SK-N-SH (cell line): ENCODE measurements at regions not wholly inside any gene's neighbourhood (a gene's known extent, or its start where the extent isn't known, plus 50 kb on each side); places are given as distances from the start of the nearest gene placed in this dataset.

ENCODE experiments used
- CTCF ChIA-PET: fragments of 300-600, 350-600 bp; formaldehyde crosslinking; extraction: SDS; loops from one replicate; lab custom pipeline; 2021; lab: Yijun Ruan, JAX
- POLR2A ChIA-PET: fragments of 350-600 bp; sonication (Branson Sonifier 250); formaldehyde crosslinking; extraction: SDS; loops from one replicate; lab custom pipeline; 2020; ENCODE audit warnings: antibody characterized with exemption, inconsistent platforms; lab: Yijun Ruan, JAX
- DNase-seq: peaks from one replicate; pipeline ENCODE4 v3.0.0; 2012
- H2AFZ ChIP-seq: fragments of 200-600 bp; sonication (generic); 2 replicates; pipeline ENCODE4 v1.8.1; 2016; ENCODE audit warnings: antibody characterized with exemption, mild to moderate bottlenecking, low read depth
- H3F3A ChIP-seq: fragments of 200-600 bp; sonication (generic); replicated peaks from 2 replicates; pipeline ENCODE3; 2016; ENCODE audit warnings: antibody characterized with exemption, mild to moderate bottlenecking; ENCODE audit not compliant: insufficient read depth
- H3K27ac ChIP-seq, 2 experiments: fragments of 200-500 bp in 1 of 2; fragments of 200-600 bp in 1 of 2; sonication (Bioruptor generic) in 1 of 2; sonication (generic), shearing (Covaris generic) in 1 of 2; 2 replicates each; pipeline versions ENCODE4 v1.5.1 to v1.6.1; 2014 to 2016; ENCODE audit warnings: low read depth in 2 of 2, inconsistent platforms in 1 of 2, low read length in 1 of 2, mild to moderate bottlenecking in 1 of 2, mixed read lengths in 1 of 2
- H3K27me3 ChIP-seq: fragments of 200-600 bp; sonication (generic), shearing (Covaris generic); 2 replicates; pipeline ENCODE4 v1.6.1; 2016; ENCODE audit warnings: mixed run types; ENCODE audit not compliant: insufficient read depth
- H3K36me3 ChIP-seq, 2 experiments: fragments of 200-500 bp in 1 of 2; fragments of 200-600 bp in 1 of 2; sonication (Bioruptor generic) in 1 of 2; sonication (generic) in 1 of 2; replicated peaks in 1 of 2; 2 replicates each; pipeline versions ENCODE3 to v1.5.1; 2014 to 2016; ENCODE audit warnings: low read length in 1 of 2, mild to moderate bottlenecking in 1 of 2; ENCODE audit not compliant: insufficient read depth in 2 of 2, control insufficient read depth in 1 of 2
- H3K4me1 ChIP-seq, 2 experiments: fragments of 200-500 bp in 1 of 2; fragments of 200-600 bp in 1 of 2; sonication (Bioruptor generic) in 1 of 2; sonication (generic), shearing (Covaris generic) in 1 of 2; 2 replicates each; pipeline versions ENCODE4 v1.5.1 to v1.6.1; 2014 to 2016; ENCODE audit warnings: low read depth in 1 of 2, low read length in 1 of 2, mixed run types in 1 of 2; ENCODE audit not compliant: insufficient read depth in 2 of 2, control insufficient read depth in 1 of 2
- H3K4me2 ChIP-seq: fragments of 200-600 bp; sonication (generic), shearing (Covaris generic); 2 replicates; pipeline ENCODE4 v1.6.1; 2017; ENCODE audit warnings: mixed run types
- H3K4me3 ChIP-seq, 2 experiments: fragments of 200-500 bp in 1 of 2; fragments of 200-600 bp in 1 of 2; sonication (Bioruptor generic) in 1 of 2; sonication (generic), shearing (Covaris generic) in 1 of 2; 2 replicates each; pipeline versions ENCODE4 v1.5.1 to v1.8.1; 2014 to 2016; ENCODE audit warnings: low read depth in 2 of 2, inconsistent platforms in 1 of 2, low read length in 1 of 2, mild to moderate bottlenecking in 1 of 2, mixed read lengths in 1 of 2, moderate library complexity in 1 of 2
- H3K79me2 ChIP-seq: fragments of 200-600 bp; sonication (generic); 2 replicates; pipeline ENCODE4 v1.8.1; 2017; ENCODE audit warnings: mild to moderate bottlenecking; ENCODE audit not compliant: insufficient read depth
- H3K9ac ChIP-seq: fragments of 200-600 bp; sonication (generic); 2 replicates; pipeline ENCODE4 v1.6.1; 2017; ENCODE audit warnings: mixed run types
- H3K9me2 ChIP-seq: fragments of 200-600 bp; sonication (generic); 2 replicates; pipeline ENCODE4 v1.6.1; 2017; ENCODE audit warnings: mixed run types
- H3K9me3 ChIP-seq: fragments of 200-600 bp; sonication (generic); 2 replicates; pipeline ENCODE4 v1.6.1; 2017; ENCODE audit warnings: mixed run types, mild to moderate bottlenecking, moderate library complexity
- H4K20me1 ChIP-seq: fragments of 200-600 bp; sonication (generic); 2 replicates; pipeline ENCODE4 v1.6.1; 2017; ENCODE audit warnings: mild to moderate bottlenecking, mixed run types; ENCODE audit not compliant: insufficient read depth
- EP300 ChIP-seq, 2 experiments: IDR thresholded peaks; 2 replicates each; pipeline versions ENCODE4 v1.4.0 to v1.6.1; 2012; ENCODE audit warnings: borderline replicate concordance in 1 of 2, low read depth in 1 of 2, low read length in 1 of 2
- EZH2phosphoT487 ChIP-seq: fragments of 200-600 bp; sonication (generic); IDR thresholded peaks from 2 replicates; pipeline ENCODE4 v1.6.1; 2017; ENCODE audit warnings: low read depth, mixed run types, mild to moderate bottlenecking, antibody characterized with exemption, moderate library complexity, borderline replicate concordance
- FOSL2 ChIP-seq: IDR thresholded peaks from 2 replicates; pipeline ENCODE4 v1.4.0; 2012; ENCODE audit warnings: low read depth, mild to moderate bottlenecking, moderate library complexity, borderline replicate concordance
- FOXJ3 ChIP-seq: sonication (generic); formaldehyde crosslinking; IDR thresholded peaks from 2 replicates; pipeline ENCODE4 v1.5.1; 2020; ENCODE audit warnings: mild to moderate bottlenecking, missing genetic modification reagents
- FOXM1 ChIP-seq: IDR thresholded peaks from 2 replicates; pipeline ENCODE4 v1.4.0; 2012; ENCODE audit warnings: low read depth, mild to moderate bottlenecking
- GABPA ChIP-seq: IDR thresholded peaks from 2 replicates; pipeline ENCODE4 v1.4.0; 2012; ENCODE audit warnings: low read depth, mild to moderate bottlenecking
- GATA2 ChIP-seq: sonication (generic); formaldehyde crosslinking; IDR thresholded peaks from 2 replicates; pipeline ENCODE4 v1.5.0; 2020; ENCODE audit warnings: mild to moderate bottlenecking, missing genetic modification reagents
- MEF2A ChIP-seq: IDR thresholded peaks from 2 replicates; pipeline ENCODE4 v1.4.0; 2012; ENCODE audit warnings: low read depth, borderline replicate concordance
- MXI1 ChIP-seq: IDR thresholded peaks from 2 replicates; pipeline ENCODE4 v1.6.1; 2012; ENCODE audit warnings: mild to moderate bottlenecking, low read depth, low read length, improper control_type of control experiment
- NFIC ChIP-seq: IDR thresholded peaks from 2 replicates; pipeline ENCODE4 v1.4.0; 2012; ENCODE audit warnings: borderline replicate concordance
- RAD21 ChIP-seq: IDR thresholded peaks from 2 replicates; pipeline ENCODE4 v1.6.1; 2012; ENCODE audit warnings: mild to moderate bottlenecking, low read length
- RFX5 ChIP-seq: IDR thresholded peaks from 2 replicates; pipeline ENCODE4 v1.6.1; 2012; ENCODE audit warnings: mild to moderate bottlenecking, improper control_type of control experiment, low read length
- RXRA ChIP-seq: IDR thresholded peaks from 2 replicates; pipeline ENCODE4 v1.4.0; 2012; ENCODE audit warnings: low read depth, mild to moderate bottlenecking, borderline replicate concordance
- SMC3 ChIP-seq: IDR thresholded peaks from 2 replicates; pipeline ENCODE4 v1.6.1; 2012; ENCODE audit warnings: low read depth, low read length, improper control_type of control experiment
- TAF1 ChIP-seq: IDR thresholded peaks from 2 replicates; pipeline ENCODE4 v1.6.1; 2012; ENCODE audit warnings: low read depth, mild to moderate bottlenecking, low read length, moderate library complexity, borderline replicate concordance
- TCF12 ChIP-seq: IDR thresholded peaks from 2 replicates; pipeline ENCODE4 v1.4.0; 2012
- YY1 ChIP-seq: IDR thresholded peaks from 2 replicates; pipeline ENCODE4 v1.4.0; 2012; ENCODE audit warnings: low read depth, mild to moderate bottlenecking
- WGBS: methylation state at CpG from one replicate; pipeline ENCODE4 v1.1.6; 2017; ENCODE audit warnings: low lambda C conversion rate; 5-methylcytosine and 5-hydroxymethylcytosine counted together
- TF ChIP-seq, protein P1 (sequence below): IDR thresholded peaks from 2 replicates; pipeline ENCODE4 v1.6.1; 2012; ENCODE audit warnings: mild to moderate bottlenecking, low read depth, low read length, moderate library complexity
- TF ChIP-seq, protein P2 (sequence below): IDR thresholded peaks from 2 replicates; pipeline ENCODE4 v1.4.0; 2012; ENCODE audit warnings: low read depth, borderline replicate concordance
- TF ChIP-seq, protein P3 (sequence below): IDR thresholded peaks from 2 replicates; pipeline ENCODE4; 2012
- TF ChIP-seq, protein P4 (sequence below): fragments of 150-350 bp; IDR thresholded peaks from 2 replicates; pipeline ENCODE4 v1.6.1; 2017; ENCODE audit warnings: antibody characterized with exemption, low read length, low read depth, borderline replicate concordance

DNA sequence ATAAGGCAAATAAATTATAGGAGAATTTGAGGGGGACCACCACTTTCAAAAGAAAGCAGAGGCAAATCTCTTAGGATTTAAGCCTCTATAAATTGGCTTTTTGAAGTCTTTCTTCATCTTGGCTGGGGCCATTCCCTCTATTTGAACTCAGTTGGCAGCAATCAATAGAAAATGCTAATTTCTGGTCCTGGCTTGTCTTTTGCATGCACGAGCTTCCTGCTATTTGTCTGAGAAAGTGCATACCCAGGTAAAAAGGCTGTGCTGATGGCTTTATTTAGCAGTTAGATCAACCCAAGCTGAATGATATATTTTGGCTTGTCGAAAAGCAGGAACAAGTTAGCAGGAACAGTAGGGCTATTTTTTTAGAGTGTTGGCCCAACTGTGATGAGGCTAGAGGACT lies 64.1 kb upstream of the GRAMD1B start:
- no peak for TF ChIP-seq SMC3
- TF ChIP-seq YY1, result no peak
- TF ChIP-seq TAF1, result no peak
- no peak for TF ChIP-seq FOXM1
- no peak for TF ChIP-seq GABPA
- TF ChIP-seq EP300 (IDR thresholded peaks at IDR 0.05; ENCODE audit: borderline replicate concordance in 1 of 2, low read depth in 1 of 2, low read length in 1 of 2), result no peak
- TF ChIP-seq, protein P1, sequence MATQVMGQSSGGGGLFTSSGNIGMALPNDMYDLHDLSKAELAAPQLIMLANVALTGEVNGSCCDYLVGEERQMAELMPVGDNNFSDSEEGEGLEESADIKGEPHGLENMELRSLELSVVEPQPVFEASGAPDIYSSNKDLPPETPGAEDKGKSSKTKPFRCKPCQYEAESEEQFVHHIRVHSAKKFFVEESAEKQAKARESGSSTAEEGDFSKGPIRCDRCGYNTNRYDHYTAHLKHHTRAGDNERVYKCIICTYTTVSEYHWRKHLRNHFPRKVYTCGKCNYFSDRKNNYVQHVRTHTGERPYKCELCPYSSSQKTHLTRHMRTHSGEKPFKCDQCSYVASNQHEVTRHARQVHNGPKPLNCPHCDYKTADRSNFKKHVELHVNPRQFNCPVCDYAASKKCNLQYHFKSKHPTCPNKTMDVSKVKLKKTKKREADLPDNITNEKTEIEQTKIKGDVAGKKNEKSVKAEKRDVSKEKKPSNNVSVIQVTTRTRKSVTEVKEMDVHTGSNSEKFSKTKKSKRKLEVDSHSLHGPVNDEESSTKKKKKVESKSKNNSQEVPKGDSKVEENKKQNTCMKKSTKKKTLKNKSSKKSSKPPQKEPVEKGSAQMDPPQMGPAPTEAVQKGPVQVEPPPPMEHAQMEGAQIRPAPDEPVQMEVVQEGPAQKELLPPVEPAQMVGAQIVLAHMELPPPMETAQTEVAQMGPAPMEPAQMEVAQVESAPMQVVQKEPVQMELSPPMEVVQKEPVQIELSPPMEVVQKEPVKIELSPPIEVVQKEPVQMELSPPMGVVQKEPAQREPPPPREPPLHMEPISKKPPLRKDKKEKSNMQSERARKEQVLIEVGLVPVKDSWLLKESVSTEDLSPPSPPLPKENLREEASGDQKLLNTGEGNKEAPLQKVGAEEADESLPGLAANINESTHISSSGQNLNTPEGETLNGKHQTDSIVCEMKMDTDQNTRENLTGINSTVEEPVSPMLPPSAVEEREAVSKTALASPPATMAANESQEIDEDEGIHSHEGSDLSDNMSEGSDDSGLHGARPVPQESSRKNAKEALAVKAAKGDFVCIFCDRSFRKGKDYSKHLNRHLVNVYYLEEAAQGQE, result no peak
- no peak for TF ChIP-seq MXI1
- no peak for TF ChIP-seq TCF12
- no peak for TF ChIP-seq RAD21
- no peak for TF ChIP-seq MEF2A
- TF ChIP-seq, protein P2, sequence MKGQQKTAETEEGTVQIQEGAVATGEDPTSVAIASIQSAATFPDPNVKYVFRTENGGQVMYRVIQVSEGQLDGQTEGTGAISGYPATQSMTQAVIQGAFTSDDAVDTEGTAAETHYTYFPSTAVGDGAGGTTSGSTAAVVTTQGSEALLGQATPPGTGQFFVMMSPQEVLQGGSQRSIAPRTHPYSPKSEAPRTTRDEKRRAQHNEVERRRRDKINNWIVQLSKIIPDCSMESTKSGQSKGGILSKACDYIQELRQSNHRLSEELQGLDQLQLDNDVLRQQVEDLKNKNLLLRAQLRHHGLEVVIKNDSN, result no peak
- TF ChIP-seq RXRA, result no peak
- no peak for TF ChIP-seq GATA2 (CRISPR knock-in tag)
- no peak for TF ChIP-seq NFIC
- H3K27me3 ChIP-seq, result peaks cover 11% of the 10 kb centered on the region; the same call in 1 of the 2 replicates
- POLR2A ChIA-PET, result no interaction called here
- H2AFZ ChIP-seq, result no peak overlapping the region
- no peak overlapping the region for H3K27ac ChIP-seq
- H3K4me3 ChIP-seq, result no peak overlapping the region
- no peak overlapping the region for H3K4me2 ChIP-seq
- H3K36me3 ChIP-seq, result no peaks in the 10 kb centered on the region
- 50% methylated on average over 2 of the region's 2 CpGs for WGBS
- H3K79me2 ChIP-seq, result no peaks in the 10 kb centered on the region
- H3K9ac ChIP-seq, result no peak overlapping the region
- no peaks in the 10 kb centered on the region for H4K20me1 ChIP-seq
- DNase-seq, result no peak
- peaks cover 0 to 6% of the 10 kb centered on the region in 2 experiments; a peak in 1 of 4 replicates for H3K4me1 ChIP-seq
- H3K9me3 ChIP-seq, result no peaks in the 10 kb centered on the region
- H3K9me2 ChIP-seq, result no peaks in the 10 kb centered on the region
- CTCF ChIA-PET, result interaction anchor here (0.8 to 1.1 kb wide), 2 partner anchors 46 to 109 kb away, joined by 3 to 4 read pairs; no protein-coding TSS in a partner anchor
- no peaks in the 10 kb centered on the region for H3F3A ChIP-seq

DNA sequence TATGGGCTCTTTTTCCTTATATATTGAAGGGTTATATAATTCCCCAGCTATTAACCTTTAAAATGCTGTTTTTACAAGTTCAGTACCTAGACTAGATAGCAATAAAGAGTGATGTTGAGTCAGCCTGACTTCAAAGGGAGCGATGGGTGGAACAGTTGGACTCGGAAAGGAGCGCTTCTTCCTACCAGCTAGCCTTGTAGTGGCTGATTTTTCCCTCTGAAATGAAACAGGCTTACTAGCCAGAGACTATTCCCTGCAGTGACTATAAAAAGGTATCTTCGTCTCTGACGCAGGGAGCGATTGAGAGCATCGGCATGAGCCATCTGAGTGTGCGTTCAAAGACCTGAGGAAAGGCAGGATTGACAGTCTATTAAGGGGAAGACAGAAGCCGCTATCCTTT lies 66.0 kb upstream of the GRAMD1B start:
- ChIA-PET CTCF (interaction anchor here (1.2 kb wide), 1 partner anchor 43 kb away, joined by 3 read pairs; no protein-coding TSS in a partner anchor), POLR2A (no interaction called here)
- DNase-seq, result no peak
- Histone ChIP-seq H3K27ac (no peak overlapping the region), H3K27me3 (peaks cover 27% of the 10 kb centered on the region; the same call in 1 of the 2 replicates), H3F3A (no peaks in the 10 kb centered on the region), H3K9me3 (no peaks in the 10 kb centered on the region), H3K36me3 (no peaks in the 10 kb centered on the region), H3K9ac (no peak overlapping the region), H3K79me2 (no peaks in the 10 kb centered on the region), H3K4me1 (peaks cover 0 to 6% of the 10 kb centered on the region in 2 experiments; a peak in 1 of 4 replicates), H3K4me2 (no peak overlapping the region), H3K4me3 (no peak overlapping the region), H4K20me1 (no peaks in the 10 kb centered on the region), H3K9me2 (no peaks in the 10 kb centered on the region), H2AFZ (no peak overlapping the region)
- WGBS, result 90% methylated on average over 9 of the region's 9 CpGs
- TF ChIP-seq EZH2phosphoT487, result no peak
- no peak for TF ChIP-seq GABPA
- TF ChIP-seq TCF12, result no peak
- no peak for TF ChIP-seq FOXJ3
- TF ChIP-seq, protein P3, sequence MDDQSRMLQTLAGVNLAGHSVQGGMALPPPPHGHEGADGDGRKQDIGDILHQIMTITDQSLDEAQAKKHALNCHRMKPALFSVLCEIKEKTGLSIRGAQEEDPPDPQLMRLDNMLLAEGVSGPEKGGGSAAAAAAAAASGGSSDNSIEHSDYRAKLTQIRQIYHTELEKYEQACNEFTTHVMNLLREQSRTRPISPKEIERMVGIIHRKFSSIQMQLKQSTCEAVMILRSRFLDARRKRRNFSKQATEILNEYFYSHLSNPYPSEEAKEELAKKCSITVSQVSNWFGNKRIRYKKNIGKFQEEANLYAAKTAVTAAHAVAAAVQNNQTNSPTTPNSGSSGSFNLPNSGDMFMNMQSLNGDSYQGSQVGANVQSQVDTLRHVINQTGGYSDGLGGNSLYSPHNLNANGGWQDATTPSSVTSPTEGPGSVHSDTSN, result no peak
- TF ChIP-seq, protein P4, sequence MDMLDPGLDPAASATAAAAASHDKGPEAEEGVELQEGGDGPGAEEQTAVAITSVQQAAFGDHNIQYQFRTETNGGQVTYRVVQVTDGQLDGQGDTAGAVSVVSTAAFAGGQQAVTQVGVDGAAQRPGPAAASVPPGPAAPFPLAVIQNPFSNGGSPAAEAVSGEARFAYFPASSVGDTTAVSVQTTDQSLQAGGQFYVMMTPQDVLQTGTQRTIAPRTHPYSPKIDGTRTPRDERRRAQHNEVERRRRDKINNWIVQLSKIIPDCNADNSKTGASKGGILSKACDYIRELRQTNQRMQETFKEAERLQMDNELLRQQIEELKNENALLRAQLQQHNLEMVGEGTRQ, result no peak
- no peak for TF ChIP-seq RXRA
- TF ChIP-seq EP300 (IDR thresholded peaks at IDR 0.05; ENCODE audit: borderline replicate concordance in 1 of 2, low read depth in 1 of 2, low read length in 1 of 2), result no peak
- no peak for TF ChIP-seq GATA2 (CRISPR knock-in tag)
- no peak for TF ChIP-seq RFX5
- no peak for TF ChIP-seq FOSL2
- no peak for TF ChIP-seq NFIC
- no peak for TF ChIP-seq RAD21
